ENCODE measurements at regions not wholly inside any gene's neighbourhood (a gene's known extent, or its start where the extent isn't known, plus 50 kb on each side); places are given as distances from the start of the nearest gene placed in this dataset.

DNA sequence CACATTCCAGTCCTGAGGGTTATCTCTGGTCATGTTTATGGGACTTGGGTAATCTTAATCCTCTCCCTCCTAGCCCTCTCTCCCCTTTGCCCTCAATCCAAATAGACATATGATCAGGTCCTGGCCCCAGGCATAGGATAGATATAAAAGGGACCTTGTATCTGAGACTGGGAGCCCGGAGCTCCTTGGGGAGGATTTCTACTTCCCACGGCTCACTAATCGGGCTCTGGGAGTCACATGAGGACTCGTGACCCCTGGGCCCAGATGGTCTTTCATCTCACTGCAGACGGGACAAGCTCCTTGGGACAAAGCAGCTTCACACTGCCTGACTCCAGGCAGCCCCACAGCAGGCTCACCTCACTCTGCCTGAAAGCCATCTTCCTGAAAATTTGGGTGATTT, 57.8 kb upstream of the LYRM9 start:
- no peak overlapping the region for H3K27ac Mint-ChIP-seq

DNA sequence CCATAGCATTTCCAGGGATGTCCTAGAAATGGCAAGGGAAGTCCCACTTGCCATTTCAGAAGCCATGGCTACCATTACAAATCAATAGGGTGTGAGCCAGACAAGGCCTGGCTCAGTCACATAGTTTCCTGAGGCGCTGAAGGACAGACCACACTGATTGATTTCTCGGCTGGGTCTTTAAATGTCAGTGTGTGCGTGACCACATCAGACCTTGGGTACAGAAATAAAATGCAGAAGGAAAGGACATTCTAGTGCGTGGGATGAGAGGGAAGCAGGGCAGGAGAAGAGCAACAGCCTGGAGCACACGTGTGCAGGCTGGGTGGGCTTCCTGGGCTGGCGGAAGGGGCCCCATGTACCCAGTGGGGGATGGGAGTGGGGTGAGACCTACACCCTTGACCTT, 58.7 kb upstream of the LYRM9 start:
- Histone ChIP-seq H3K36me3 (ENCODE audit: control insufficient read depth, insufficient read depth, low read length) (no peaks in the 10 kb centered on the region), H3K4me3 (ENCODE audit: low read length) (no peak overlapping the region), H3K4me1 (ENCODE audit: control insufficient read depth, insufficient read depth, low read length) (peaks cover 10% of the 10 kb centered on the region), H3K27ac (ENCODE audit: low read depth, low read length) (no peak overlapping the region), H3K27me3 (ENCODE audit: control insufficient read depth, insufficient read depth, low read length, poor library complexity, severe bottlenecking) (peaks cover 7% of the 10 kb centered on the region), H3K9me3 (ENCODE audit: control insufficient read depth, low read length) (no peaks in the 10 kb centered on the region), H3K9ac (ENCODE audit: extremely low read depth, low read length, poor library complexity, severe bottlenecking) (no peak overlapping the region)
- no peak for DNase-seq
- H3K27ac Mint-ChIP-seq = no peak overlapping the region
- peaks cover 22% of the 10 kb centered on the region for H3K27me3 Mint-ChIP-seq (ENCODE audit: insufficient read depth)
- WGBS, 2 experiments (ENCODE audit: insufficient coverage in 1 of 2, insufficient read length in 1 of 2) = 92 to 93% methylated on average over 3 to 6 of the region's 6 CpGs
- H3K4me3 Mint-ChIP-seq = no peak overlapping the region
- H3K9me3 Mint-ChIP-seq = no peaks in the 10 kb centered on the region
- H3K4me1 Mint-ChIP-seq = peaks cover 44% of the 10 kb centered on the region
- H3K36me3 Mint-ChIP-seq (ENCODE audit: low read depth) = no peaks in the 10 kb centered on the region
- TF ChIP-seq, protein P1, sequence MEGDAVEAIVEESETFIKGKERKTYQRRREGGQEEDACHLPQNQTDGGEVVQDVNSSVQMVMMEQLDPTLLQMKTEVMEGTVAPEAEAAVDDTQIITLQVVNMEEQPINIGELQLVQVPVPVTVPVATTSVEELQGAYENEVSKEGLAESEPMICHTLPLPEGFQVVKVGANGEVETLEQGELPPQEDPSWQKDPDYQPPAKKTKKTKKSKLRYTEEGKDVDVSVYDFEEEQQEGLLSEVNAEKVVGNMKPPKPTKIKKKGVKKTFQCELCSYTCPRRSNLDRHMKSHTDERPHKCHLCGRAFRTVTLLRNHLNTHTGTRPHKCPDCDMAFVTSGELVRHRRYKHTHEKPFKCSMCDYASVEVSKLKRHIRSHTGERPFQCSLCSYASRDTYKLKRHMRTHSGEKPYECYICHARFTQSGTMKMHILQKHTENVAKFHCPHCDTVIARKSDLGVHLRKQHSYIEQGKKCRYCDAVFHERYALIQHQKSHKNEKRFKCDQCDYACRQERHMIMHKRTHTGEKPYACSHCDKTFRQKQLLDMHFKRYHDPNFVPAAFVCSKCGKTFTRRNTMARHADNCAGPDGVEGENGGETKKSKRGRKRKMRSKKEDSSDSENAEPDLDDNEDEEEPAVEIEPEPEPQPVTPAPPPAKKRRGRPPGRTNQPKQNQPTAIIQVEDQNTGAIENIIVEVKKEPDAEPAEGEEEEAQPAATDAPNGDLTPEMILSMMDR (conservative IDR thresholded peaks at IDR 0.05) = no peak

More for the DNA sequence above, 57.8 kb upstream of the LYRM9 start:
- Histone ChIP-seq H3K9ac (ENCODE audit: extremely low read depth, low read length, poor library complexity, severe bottlenecking) (no peak overlapping the region), H3K27me3 (ENCODE audit: control insufficient read depth, insufficient read depth, low read length, poor library complexity, severe bottlenecking) (peaks cover 13% of the 10 kb centered on the region), H3K9me3 (ENCODE audit: control insufficient read depth, low read length) (no peaks in the 10 kb centered on the region), H3K4me1 (ENCODE audit: control insufficient read depth, insufficient read depth, low read length) (peaks cover 7% of the 10 kb centered on the region), H3K4me3 (ENCODE audit: low read length) (no peak overlapping the region), H3K36me3 (ENCODE audit: control insufficient read depth, insufficient read depth, low read length) (no peaks in the 10 kb centered on the region), H3K27ac (ENCODE audit: low read depth, low read length) (no peak overlapping the region)
- no peaks in the 10 kb centered on the region for H3K9me3 Mint-ChIP-seq
- H3K27me3 Mint-ChIP-seq (ENCODE audit: insufficient read depth) = peaks cover 31% of the 10 kb centered on the region
- H3K4me1 Mint-ChIP-seq = peaks cover 41% of the 10 kb centered on the region
- H3K36me3 Mint-ChIP-seq (ENCODE audit: low read depth) = no peaks in the 10 kb centered on the region
- 89 to 91% methylated on average over 1 to 5 of the region's 5 CpGs for WGBS, 2 experiments (ENCODE audit: insufficient coverage in 1 of 2, insufficient read length in 1 of 2)
- TF ChIP-seq, protein P1 (conservative IDR thresholded peaks at IDR 0.05) = no peak
- no peak for DNase-seq
- H3K4me3 Mint-ChIP-seq = no peak overlapping the region

DNA sequence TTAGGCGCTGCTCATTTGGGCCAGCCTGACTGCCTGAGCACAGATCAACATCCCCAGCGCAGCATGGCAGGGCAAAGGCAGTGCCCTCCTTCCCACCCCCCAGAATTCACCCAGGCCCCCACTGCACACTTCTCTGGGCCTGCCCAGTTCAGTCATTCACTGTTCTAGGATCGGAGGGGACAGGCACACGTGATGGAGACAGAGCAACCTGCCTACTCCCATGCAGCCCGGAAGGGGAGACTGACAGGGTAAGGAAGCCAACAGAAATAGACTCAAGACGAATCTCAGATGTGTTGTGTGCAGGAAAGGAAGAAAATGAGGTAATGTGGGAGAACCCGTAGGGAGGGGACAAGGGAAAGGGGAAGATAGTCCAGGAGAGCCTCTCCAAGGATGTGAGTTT, 59.2 kb upstream of the LYRM9 start:
- Histone ChIP-seq H3K4me3 (ENCODE audit: low read length) (no peak overlapping the region), H3K27ac (ENCODE audit: low read depth, low read length) (no peak overlapping the region), H3K36me3 (ENCODE audit: control insufficient read depth, insufficient read depth, low read length) (no peaks in the 10 kb centered on the region), H3K9ac (ENCODE audit: extremely low read depth, low read length, poor library complexity, severe bottlenecking) (no peak overlapping the region), H3K9me3 (ENCODE audit: control insufficient read depth, low read length) (no peaks in the 10 kb centered on the region), H3K27me3 (ENCODE audit: control insufficient read depth, insufficient read depth, low read length, poor library complexity, severe bottlenecking) (peaks cover 7% of the 10 kb centered on the region), H3K4me1 (ENCODE audit: control insufficient read depth, insufficient read depth, low read length) (peaks cover 12% of the 10 kb centered on the region)
- Mint-ChIP-seq H3K36me3 (ENCODE audit: low read depth) (no peaks in the 10 kb centered on the region), H3K27me3 (ENCODE audit: insufficient read depth) (peaks cover 19% of the 10 kb centered on the region), H3K4me3 (no peak overlapping the region), H3K9me3 (no peaks in the 10 kb centered on the region), H3K4me1 (peaks cover 49% of the 10 kb centered on the region), H3K27ac (no peak overlapping the region)
- WGBS, 2 experiments (ENCODE audit: insufficient coverage in 1 of 2, insufficient read length in 1 of 2) = 89 to 91% methylated on average over 5 to 7 of the region's 7 CpGs
- TF ChIP-seq, protein P1 (conservative IDR thresholded peaks at IDR 0.05) = no peak
- no peak for DNase-seq
